GM21381 (cell line): ENCODE measurements at regions not wholly inside any gene's neighbourhood (a gene's known extent, or its start where the extent isn't known, plus 50 kb on each side); places are given as distances from the start of the nearest gene placed in this dataset.
"Not testable (repeated sequence)": the region's sequence is repeated elsewhere in the genome, so short reads cannot be mapped to it uniquely, and the experiment has no call there.

Experiments used
- ATAC-seq: cut with Tn5 transposase; IDR thresholded peaks from one replicate; pipeline ENCODE4 v1.9.1; 2021; ENCODE audit warnings: mild to moderate bottlenecking, moderate library complexity; ENCODE audit not compliant: unreplicated experiment

- ATAC-seq = no peak
These were observed 144.3 kb downstream of the ABCC12 start for GRCh38 chr16:48011466-48011865.

GRCh38 chr16:48008011-48008525, 147.7 kb downstream of the ABCC12 start:
- ATAC-seq = no peak

DNA sequence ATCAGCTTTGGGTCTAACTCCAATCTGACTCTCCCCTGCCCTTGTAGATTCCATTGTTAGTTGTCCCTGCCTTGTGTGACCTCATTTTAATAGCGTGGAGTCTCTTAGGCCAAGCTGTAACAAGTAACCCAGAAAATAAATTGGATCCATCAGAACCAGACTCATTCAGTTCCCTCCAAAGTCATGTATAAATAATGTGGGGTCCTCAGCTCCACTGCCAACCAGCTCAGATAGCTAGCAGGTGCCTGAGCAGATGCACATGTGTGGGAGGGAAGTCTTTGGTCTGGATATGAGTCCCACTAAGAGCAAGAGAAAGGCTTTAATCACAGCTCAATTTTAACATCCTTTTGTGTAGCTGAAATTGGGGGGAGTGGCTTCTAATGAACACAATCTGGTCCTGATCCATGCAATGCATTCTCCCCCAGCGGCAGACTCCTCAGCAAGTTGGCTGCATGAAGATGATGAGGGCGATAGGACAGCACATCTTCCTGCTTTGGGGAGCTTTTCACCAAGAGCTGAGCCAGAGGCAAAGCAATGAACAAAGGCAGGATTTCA, 151.6 kb downstream of the ABCC12 start:
- ATAC-seq = no peak

DNA sequence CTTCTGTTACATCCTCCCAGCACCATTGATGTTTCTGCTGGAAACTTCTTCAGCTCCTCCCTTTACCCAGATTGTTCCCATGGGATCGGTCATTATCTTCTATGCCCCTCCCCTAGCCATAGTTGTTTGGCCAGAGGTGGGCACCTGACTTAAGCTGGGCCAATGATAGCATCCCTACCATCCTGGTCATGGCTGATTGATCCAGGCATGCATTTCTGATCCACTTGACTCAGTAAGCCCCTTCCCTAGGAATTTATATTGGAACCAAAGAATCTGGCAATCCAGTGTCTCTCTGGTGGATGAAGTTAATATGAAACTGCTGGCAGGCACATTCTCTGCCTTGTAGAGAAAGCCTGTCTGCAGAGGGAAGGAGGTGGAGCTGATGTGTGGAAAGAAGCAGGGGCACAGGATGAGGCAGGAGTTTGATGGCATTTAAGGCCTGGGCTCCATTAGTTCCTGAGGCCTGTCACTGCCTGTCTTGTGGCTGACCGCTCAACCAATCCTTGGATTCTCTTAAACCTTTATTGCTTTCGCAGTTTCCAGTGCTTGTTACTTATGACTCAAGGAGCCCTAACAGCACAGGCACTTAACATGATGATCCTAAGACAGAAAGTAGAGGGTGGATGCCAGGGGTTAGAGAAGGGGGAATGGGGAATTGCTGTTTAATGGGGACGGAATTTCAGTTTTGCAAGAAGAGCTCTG, 152.4 kb downstream of the ABCC12 start:
- ATAC-seq = no peak

DNA sequence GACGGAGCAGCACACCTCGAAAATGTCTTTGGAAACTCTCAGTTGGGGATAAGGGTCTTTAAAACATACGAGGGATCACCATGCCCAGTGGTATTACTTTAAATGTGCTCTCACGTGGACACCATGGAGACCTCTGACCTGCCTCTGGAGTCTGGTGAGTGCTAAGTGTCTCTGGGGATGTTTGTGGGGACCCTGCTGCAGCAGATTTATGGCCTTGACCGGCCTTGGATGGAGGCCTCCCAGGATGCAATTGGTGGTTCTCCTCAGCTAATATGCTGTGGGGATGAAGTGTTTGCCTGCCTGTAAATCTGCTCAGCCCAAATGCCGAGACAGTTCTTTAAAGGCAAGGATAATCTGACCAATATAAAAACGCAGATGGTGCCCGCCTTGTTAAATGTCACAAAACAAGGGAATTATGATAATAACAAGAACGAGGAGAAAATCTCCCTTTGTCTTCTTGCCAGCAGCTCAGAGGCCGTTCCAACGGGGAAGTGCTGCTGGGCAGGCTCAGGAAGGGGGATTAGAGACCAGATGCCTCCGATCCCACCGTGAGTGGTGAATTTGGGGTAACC, 154.4 kb downstream of the ABCC12 start:
- no peak for ATAC-seq

DNA sequence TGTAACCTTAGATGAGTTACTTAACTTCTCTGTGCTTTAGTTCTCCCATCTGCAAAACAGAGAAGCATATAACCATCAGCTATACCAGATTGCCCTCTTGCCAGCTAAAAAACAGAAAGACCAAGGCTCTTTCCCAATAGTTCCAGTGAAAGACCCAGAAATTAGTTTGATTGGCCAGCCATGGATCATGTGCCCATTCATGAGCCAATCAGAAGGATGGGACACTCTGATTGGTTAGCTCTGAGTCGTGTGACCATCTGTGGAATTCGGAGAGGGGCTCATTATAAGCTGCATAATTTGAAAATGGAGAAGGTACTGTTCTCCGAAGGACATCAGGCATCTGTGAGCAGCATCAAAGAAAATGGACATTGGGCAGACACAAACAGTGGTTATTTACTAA, 155.2 kb downstream of the ABCC12 start:
- ATAC-seq = no peak

GRCh38 chr16:47999595-47999994, 156.2 kb downstream of the ABCC12 start:
- no peak for ATAC-seq

GRCh38 chr16:47995354-47995753, 160.4 kb downstream of the ABCC12 start:
- ATAC-seq = no peak

GRCh38 chr16:47991491-47991890, 164.3 kb downstream of the ABCC12 start:
- no peak for ATAC-seq

DNA sequence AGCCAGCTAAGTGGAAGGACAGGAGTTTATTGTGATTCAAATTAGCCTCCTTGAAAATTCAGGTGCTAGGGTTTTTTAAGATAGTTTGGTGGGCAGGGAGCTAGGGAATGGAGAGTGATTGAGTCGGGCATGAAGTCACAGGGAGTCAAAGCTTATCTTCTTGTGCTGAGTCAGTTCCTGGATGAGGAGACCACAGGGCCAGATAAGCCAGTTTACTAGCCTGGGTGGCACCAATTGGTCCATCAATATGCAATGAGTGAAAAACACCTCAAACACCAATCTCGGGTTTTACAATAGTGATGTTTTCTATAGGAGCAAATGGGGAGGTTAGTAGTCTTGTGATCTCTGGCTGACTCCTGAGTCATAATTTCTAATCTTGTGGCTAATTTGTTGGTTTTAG, 165.1 kb downstream of the ABCC12 start:
- no peak for ATAC-seq

- no peak for ATAC-seq
These were observed 168.7 kb downstream of the ABCC12 start for GRCh38 chr16:47987136-47987535.

GRCh38 chr16:47986031-47986430, 169.8 kb downstream of the ABCC12 start:
- ATAC-seq = no peak

- ATAC-seq = no peak
These were observed 171.1 kb downstream of the ABCC12 start for GRCh38 chr16:47984669-47985068.

DNA sequence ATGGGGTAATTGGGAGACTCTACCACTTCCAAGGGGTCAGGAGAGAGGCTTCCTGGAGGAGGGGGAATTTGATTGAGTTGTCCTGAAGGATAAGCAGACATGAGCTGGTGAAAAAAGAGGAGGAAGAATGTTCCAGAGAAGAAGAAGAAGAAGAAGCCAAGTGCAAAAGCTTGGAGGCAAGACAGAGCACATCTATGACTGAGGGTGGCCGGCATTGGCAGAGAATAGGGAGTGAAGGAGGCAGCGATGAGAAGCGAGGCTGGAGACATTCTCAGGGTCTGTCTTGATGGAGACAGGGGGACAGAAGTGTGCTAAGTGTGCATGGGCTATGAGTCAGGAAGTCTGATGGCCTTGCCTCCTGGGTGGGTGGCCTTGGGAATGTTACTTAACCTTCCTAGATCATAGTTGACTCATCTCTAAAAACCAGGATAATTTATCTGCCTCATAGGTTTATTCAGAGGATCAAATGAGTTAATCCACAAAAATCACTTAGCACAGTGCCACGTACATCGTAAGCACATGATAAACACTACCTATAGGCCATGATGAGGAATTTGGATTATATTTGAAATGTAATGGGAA, 171.7 kb downstream of the ABCC12 start:
- no peak for ATAC-seq

- no peak for ATAC-seq
These were observed 175.6 kb downstream of the ABCC12 start for GRCh38 chr16:47980212-47980611.

- ATAC-seq = no peak
These were observed 176.1 kb downstream of the ABCC12 start for GRCh38 chr16:47979616-47980182.

DNA sequence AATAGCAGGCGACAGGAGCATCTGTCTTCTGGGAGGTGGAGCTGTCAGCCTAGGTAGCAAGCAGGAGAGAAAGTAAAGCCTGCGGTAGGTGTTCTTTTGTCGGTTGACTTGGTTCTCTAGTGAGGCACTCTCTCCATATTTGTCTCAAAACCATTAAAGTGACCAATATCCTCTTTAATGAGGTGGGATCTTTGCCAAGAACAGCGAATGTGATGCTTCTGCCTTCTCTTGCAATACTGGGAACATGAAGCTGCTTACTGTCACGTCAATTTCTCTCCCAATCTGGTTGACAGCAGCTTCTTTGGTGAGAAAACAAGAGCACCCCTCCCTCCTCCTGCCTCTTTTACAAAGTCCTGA, 176.7 kb downstream of the ABCC12 start:
- no peak for ATAC-seq

DNA sequence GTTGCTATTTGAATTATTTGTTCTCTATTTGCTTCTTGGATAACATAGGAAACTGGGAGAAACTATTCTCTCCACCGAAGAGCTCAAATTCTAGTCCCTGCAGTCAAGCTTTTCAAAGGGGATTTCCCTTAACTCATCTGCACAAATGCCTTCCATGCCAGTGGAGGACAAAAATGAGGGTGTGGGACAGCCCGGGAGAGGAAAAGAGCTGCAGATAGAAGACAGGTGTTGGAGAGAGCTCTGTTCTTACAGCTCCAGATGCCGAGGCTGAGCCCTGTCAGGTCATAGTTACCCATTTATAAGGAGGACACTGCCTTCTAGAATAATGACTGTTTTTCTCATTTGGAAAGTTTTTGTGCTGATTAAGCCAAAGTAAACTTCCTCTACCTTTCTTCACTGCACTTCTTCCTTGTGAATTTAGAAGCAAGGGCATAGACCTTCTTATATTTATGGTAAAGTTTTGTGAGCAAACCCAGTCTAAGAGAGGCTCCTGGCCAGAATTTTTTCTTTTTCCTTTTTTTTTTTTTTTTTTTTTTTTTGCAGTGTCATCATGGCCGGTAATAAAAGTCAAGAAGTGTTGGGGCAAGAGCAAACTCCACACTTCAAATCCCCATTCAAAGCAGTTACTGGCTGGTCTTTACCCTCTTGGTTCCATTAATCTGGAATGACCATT, 177.2 kb downstream of the ABCC12 start:
- no peak for ATAC-seq

- no peak for ATAC-seq
These were observed 178.0 kb downstream of the ABCC12 start for GRCh38 chr16:47977802-47978201.

DNA sequence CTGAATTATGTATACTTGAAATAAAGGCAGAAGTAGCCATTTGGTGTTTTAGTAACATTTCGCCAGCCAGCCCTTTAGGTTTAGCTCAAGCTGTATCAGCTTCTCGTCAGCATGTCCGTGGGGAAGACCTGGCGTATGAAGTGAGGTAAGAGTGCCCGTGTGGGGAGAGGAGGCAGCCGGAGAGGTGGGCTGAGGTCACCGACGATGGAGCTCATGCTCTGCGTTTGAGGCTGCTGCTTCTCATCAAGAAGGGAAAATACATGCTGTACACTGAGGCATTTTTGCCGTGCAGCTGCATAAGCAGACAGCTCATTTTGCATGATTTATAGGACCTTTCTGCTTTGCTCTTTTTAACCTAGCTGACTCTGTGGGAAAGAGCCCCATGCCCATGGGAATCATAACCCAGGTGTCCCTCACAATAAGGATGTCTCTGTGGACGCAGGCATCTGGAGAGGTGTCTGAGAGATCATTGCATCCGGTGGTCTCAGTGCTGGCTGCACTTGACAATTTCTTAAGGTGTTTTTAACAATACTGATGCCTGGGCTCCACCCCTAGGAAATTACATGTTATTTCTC, 179.1 kb downstream of the ABCC12 start:
- ATAC-seq = no peak

GRCh38 chr16:47974971-47975370, 180.8 kb downstream of the ABCC12 start:
- ATAC-seq = not testable (repeated sequence)
